ENCODE measurements at regions not wholly inside any gene's neighbourhood (a gene's known extent, or its start where the extent isn't known, plus 50 kb on each side); places are given as distances from the start of the nearest gene placed in this dataset.
A peak's percentile ranks its signal among the peaks of the same experiment; 100 is the strongest.

DNA sequence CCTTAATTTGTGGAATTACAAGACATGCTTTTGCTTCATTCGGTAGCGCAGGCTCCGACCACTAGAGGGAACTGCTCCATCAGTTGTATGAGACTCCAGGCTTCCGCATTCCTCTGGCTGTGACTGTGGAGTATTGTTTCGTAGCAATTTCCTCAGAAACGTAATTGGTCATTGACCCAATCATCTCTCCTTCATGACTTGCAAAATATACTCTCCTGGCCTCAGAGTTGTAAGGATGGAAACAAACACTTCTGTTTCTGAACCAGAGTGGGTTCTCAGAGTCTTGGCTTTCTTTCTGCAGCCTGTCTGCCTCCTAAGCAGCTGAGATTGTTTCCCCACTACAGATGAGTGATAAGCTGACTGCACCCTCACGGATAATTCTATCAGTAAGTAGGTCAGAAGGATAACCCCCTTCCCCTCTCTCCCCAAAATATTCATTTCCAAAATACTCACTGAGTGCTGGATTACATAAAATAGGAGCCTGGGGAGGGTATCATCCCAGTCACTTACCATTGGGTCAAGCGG, 146.8 kb upstream of the ZC3H12C start:
- CTCF ChIA-PET: no interaction called here
- no peaks in the 10 kb centered on the region for H3K27me3 Mint-ChIP-seq (ENCODE audit: unreplicated experiment)
- H3K9me3 Mint-ChIP-seq (ENCODE audit: low read depth, unreplicated experiment): no peaks in the 10 kb centered on the region
- peak; percentile 44 for TF ChIP-seq CTCF (IDR thresholded peaks at IDR 0.05; ENCODE audit: unreplicated experiment)
- no peaks in the 10 kb centered on the region for H3K36me3 Mint-ChIP-seq (ENCODE audit: insufficient read depth, unreplicated experiment)
- H3K4me1 Mint-ChIP-seq (ENCODE audit: low read depth, unreplicated experiment): peaks cover 10% of the 10 kb centered on the region
- H3K4me3 Mint-ChIP-seq (ENCODE audit: low read depth, unreplicated experiment): peak overlapping the region; percentile 35
- intact Hi-C loops (cut with micrococcal nuclease; ENCODE audit: unreplicated experiment): loop anchor here (1.0 to 2.0 kb wide), 4 partner anchors 150 to 487 kb away; no protein-coding TSS in a partner anchor
- BruUV-seq (replicated peaks): no TSS peak
- peak; percentile 76 for DNase-seq
- peak overlapping the region; percentile 19 for H3K27ac Mint-ChIP-seq (ENCODE audit: unreplicated experiment)

DNA sequence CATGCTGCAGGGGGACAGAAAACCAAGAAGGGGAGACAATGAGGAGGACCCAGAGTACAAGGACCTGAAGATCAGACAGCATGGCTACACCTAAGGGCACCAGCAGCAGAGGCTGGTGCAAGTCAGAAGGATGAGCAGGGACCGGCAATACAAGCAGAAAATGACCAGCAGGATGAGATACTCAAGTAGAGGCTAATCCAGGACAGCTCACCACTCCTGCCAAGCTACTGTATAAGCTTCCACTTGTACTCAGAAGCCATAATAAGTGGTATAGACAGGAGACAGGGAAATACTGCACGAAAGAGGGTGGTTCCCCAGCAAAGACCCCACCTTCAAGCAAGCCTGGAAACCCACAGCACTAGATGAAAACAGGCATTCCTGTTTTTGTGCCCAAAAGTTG, 138.7 kb upstream of the ZC3H12C start:
- TF ChIP-seq CTCF (IDR thresholded peaks at IDR 0.05; ENCODE audit: unreplicated experiment): no peak
- H3K27ac Mint-ChIP-seq (ENCODE audit: unreplicated experiment): no peak overlapping the region
- BruUV-seq (replicated peaks): no TSS peak

GRCh38 chr11:109956124-109956793, 136.9 kb upstream of the ZC3H12C start:
- intact Hi-C loops (cut with micrococcal nuclease; ENCODE audit: unreplicated experiment): no loop called here
- no peak for DNase-seq
- H3K27ac Mint-ChIP-seq (ENCODE audit: unreplicated experiment): no peak overlapping the region
- no TSS peak for BruUV-seq (replicated peaks)
- CTCF ChIA-PET: no interaction called here
- no peak overlapping the region for H3K4me3 Mint-ChIP-seq (ENCODE audit: low read depth, unreplicated experiment)
- H3K27me3 Mint-ChIP-seq (ENCODE audit: unreplicated experiment): no peaks in the 10 kb centered on the region
- no peak for TF ChIP-seq CTCF (IDR thresholded peaks at IDR 0.05; ENCODE audit: unreplicated experiment)
- H3K9me3 Mint-ChIP-seq (ENCODE audit: low read depth, unreplicated experiment): no peaks in the 10 kb centered on the region
- no peaks in the 10 kb centered on the region for H3K36me3 Mint-ChIP-seq (ENCODE audit: insufficient read depth, unreplicated experiment)
- no peaks in the 10 kb centered on the region for H3K4me1 Mint-ChIP-seq (ENCODE audit: low read depth, unreplicated experiment)

More for the DNA sequence above, 138.7 kb upstream of the ZC3H12C start:
- intact Hi-C loops (cut with micrococcal nuclease; ENCODE audit: unreplicated experiment): no loop called here
- no peaks in the 10 kb centered on the region for H3K36me3 Mint-ChIP-seq (ENCODE audit: insufficient read depth, unreplicated experiment)
- no peaks in the 10 kb centered on the region for H3K9me3 Mint-ChIP-seq (ENCODE audit: low read depth, unreplicated experiment)
- no peaks in the 10 kb centered on the region for H3K27me3 Mint-ChIP-seq (ENCODE audit: unreplicated experiment)
- no peak for DNase-seq
- H3K4me1 Mint-ChIP-seq (ENCODE audit: low read depth, unreplicated experiment): no peaks in the 10 kb centered on the region
- no peak overlapping the region for H3K4me3 Mint-ChIP-seq (ENCODE audit: low read depth, unreplicated experiment)
- CTCF ChIA-PET: no interaction called here

DNA sequence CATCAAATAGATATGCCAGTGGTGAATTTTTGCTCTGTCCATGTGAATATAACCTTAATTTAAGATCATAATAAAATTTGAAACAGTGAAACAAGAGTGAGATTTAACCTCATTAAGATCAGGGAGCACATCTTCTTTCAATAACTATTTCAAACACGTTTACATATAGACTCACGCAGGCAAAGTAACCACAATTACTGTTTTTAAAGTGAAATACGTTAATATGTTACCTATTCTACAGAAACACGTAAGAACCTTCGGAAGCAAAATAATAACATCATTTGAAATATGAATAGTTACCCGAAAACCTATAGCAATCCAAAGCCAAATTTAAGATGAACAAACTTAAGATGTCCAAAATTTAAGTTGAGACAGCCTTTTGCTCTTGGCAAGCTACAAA, 136.2 kb upstream of the ZC3H12C start:
- no peak overlapping the region for H3K27ac Mint-ChIP-seq (ENCODE audit: unreplicated experiment)
- no TSS peak for BruUV-seq (replicated peaks)
- TF ChIP-seq CTCF (IDR thresholded peaks at IDR 0.05; ENCODE audit: unreplicated experiment): no peak
- H3K9me3 Mint-ChIP-seq (ENCODE audit: low read depth, unreplicated experiment): no peaks in the 10 kb centered on the region
- no peaks in the 10 kb centered on the region for H3K36me3 Mint-ChIP-seq (ENCODE audit: insufficient read depth, unreplicated experiment)
- intact Hi-C loops (cut with micrococcal nuclease; ENCODE audit: unreplicated experiment): no loop called here
- no peak for DNase-seq
- CTCF ChIA-PET: no interaction called here
- H3K27me3 Mint-ChIP-seq (ENCODE audit: unreplicated experiment): no peaks in the 10 kb centered on the region
- no peak overlapping the region for H3K4me3 Mint-ChIP-seq (ENCODE audit: low read depth, unreplicated experiment)
- H3K4me1 Mint-ChIP-seq (ENCODE audit: low read depth, unreplicated experiment): no peaks in the 10 kb centered on the region

All from Calu3 (cell line).